M059J (cell line): ENCODE measurements at regions not wholly inside any gene's neighbourhood (a gene's known extent, or its start where the extent isn't known, plus 50 kb on each side); places are given as distances from the start of the nearest gene placed in this dataset.
A peak's percentile ranks its signal among the peaks of the same experiment; 100 is the strongest.

Experiments used
- DNase-seq: peaks from one replicate; pipeline ENCODE4 v3.0.0-alpha.2; 2012; ENCODE audit warnings: low read depth

DNA sequence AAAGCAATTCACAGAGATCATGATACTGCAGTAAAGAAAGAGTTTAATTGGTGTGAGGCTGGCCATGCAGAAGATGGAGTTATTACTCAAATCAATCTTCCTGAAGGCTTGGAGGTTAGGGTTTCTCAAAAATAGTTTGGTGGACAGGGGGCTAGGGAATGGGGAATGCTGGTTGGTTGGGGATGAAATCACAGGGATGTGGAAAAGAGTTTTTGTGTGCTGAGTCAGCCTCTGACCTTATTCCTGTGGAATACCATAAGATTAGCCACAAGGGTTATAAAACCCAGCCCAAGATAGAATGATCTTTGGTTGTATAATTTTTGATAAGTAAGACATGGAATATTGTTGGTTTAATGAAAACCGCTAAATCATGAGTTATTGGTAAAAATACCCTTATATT lies 764.3 kb downstream of the TYW1 start:
- DNase-seq, result peak; percentile 94

DNA sequence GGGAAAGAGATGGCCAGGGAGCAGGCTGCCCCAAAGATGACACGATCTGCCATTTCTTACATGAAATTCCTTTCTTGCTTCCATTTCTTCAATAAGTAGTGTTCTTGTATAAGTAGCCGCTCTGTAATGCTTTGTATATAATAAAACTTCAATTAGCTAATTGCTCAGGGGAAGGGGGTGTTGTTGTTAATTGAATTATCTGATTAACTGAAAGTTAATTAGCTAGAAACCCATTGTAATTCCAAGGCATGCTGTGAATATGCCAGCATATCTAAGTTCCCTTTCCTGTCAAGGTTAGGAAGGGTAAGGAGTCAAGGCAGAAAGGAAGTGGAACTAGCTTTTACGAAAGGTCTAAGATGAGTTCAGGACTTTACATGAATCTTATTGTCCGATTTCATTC lies 765.9 kb downstream of the TYW1 start:
- DNase-seq, result no peak

DNA sequence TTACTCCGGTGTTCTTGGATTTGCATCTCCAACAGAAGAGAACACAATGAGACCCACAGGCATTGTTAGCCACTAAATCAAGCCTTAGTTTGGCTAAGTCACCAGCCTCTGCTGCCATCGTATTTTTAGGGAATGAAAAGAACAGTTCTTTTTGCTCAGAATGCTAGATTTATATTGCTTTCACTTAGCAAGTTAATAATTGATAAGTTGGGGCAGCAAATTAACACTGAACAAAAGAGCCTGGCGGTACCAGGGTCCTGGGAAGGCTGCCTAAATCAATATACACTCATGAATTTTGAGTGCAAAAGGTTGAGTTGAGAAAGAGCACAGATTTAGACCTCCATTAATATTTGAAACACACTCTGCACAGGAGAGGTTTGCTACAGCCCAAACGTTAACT lies 767.7 kb downstream of the TYW1 start:
- no peak for DNase-seq

DNA sequence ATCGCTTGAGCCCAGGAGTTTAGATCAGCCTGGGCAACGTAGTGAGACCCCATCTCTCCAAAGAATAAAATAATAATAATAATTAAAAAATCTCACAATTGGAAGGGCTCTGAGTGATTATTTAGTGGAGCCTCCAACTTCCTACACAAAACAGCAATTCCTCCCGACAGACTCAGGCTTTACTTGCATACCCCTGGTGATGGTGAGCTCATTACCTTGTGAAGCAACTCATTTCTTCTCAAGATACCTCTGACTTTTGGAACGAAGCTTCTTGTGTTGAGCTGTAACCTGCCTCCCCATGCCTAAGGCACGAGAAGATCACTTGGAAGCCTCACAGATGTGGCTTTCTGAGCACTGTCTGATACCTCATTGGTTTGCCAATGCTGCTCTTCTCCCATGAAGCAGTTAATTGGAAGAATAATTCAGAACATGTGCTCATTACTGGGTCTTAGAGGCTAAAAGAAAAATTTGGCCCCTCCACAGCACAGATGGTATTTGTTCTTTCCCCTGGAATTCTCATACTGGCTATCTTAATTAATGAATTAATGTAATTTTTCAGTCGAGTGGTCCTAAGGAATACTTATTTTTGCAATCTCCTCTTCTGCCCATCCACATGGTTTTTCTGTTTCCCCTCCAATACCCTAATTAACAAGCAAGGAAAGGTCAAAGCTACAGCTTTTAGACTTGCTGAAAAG lies 769.0 kb downstream of the TYW1 start:
- no peak for DNase-seq

DNA sequence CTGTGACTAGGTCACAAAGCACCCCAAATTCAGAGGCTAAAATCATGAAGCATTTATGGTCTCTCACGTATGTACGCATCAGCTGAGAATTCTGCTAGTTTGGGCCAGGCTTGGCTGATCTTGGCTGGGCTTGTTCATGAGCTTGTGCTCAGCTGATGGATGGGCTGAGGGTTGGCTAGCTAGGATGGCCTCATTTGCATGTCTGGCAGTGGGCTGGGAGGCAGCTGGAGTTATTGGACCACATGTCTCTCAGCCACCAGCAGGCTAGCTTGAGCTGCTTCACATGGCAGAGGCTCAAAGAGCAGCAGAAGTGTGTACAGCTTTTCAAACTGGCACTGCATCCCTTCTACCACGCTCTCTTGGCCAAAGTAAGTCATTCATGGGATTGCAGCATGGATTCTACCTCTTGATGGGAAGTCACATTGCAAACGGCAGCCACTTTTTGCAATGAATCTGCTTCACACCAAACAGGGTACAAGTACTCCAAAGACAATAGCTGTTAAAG lies 770.3 kb downstream of the TYW1 start:
- no peak for DNase-seq

DNA sequence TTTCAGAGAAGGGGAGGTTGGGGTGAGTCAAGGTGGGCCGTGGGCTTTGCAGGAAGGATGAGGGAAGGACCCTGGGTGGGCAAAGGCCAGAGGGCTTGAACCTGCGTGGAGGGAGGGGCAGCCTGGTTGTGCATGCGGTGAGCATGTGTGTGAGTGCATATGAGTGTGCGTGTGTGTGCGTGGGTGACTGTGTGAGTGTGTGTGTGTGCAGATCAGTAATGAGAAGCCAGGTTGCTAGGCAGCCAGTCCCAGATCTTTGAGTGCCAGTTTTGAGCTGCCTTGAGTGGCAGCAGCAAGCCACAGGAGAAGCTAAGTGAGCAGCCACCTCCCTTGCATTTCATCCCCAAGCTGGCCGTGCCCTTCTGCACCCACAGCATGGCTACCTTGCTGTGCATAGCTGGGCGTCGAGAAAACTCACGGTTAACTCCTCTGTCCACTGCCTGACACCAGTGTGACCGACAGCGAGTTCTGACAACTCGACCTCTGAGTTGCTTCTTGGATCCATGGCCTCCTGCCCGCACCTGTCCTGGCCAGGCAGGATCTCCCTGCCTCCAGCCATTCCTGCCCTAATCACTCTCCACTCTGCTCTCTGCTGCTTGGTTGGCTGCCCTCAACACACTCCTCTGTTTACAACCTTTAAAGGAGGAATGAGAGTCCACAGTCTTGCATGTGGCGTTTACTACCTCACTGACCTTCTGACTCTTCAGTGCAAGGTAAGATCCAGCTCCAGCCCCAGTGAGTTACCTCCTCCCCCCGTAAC lies 775.4 kb downstream of the TYW1 start:
- DNase-seq, result no peak

DNA sequence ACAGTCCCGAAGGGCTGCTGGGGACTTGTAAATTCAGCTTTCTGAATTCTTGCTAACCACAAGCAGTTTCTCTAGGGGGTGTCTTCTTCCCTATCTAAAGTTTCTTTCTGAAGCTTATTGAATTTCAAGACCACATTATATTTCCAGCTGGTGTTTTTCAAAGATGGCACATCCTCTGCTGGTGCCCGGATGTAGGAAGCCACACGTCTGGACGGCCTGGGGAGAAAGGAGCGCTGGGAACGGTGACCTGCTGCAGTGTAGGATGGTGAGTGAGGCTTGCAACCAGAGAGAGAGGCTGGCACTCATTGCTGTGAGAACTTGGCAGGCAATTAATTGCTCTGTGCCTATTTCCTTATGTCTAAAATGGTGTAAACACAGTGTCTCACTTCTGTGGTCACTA lies 776.4 kb downstream of the TYW1 start:
- DNase-seq, result no peak

DNA sequence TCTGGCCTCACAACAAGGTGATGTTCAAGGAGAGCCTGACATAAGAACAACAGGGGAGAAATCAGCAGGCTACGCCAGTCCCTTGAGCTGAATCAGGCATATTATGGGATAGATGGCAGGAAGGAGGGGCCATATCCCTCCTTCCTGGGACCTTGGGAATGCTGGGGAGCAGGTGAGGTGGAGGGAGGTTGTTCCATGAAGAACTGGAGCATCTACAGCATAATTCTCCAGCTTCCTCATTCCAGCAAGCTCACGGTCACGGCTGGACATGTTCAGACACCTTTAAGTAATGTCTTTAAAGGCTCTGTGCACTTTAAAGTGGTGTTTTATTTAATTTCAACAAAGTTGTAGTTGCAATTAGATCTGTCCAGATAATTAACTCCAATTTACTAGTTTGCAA lies 780.5 kb downstream of the TYW1 start:
- DNase-seq, result no peak

DNA sequence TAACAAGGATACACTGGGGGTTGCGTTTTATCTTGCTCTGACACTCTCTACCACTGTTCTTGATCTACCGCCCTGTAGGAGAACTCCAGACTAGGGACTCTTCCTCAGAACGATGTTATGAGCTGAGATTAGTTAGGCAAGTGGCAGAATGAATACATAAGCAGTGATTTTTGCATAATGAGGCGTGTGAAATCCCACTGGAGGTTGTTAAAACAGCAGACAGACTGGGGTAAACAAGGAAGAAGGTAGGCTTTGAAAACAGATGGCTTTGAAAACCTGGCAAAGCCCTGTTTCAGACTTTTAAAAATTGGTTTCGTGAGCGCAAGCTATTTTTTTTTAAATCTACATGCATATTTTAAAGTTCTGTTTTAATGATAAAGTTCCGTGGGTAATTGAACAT lies 785.2 kb downstream of the TYW1 start:
- no peak for DNase-seq

DNA sequence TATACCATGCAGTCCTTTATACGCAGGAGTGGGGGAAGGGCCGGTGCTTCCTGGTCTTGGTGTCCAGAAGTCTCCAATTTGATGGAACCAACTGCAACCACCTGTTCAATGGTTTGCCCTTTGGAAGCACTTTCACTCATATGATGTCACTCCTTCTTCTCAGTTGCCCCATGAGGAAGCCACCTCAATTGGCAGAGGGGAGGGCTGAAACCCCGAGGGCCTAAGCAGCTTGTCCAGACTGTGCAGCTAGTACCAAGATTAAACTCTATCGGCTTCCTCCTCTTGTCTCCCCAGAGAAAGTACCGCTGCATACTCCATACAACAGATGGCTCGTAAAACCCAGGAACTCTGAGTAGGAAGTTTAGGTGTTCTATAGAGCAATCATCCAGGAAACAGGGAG lies 789.4 kb downstream of the TYW1 start:
- DNase-seq, result no peak

DNA sequence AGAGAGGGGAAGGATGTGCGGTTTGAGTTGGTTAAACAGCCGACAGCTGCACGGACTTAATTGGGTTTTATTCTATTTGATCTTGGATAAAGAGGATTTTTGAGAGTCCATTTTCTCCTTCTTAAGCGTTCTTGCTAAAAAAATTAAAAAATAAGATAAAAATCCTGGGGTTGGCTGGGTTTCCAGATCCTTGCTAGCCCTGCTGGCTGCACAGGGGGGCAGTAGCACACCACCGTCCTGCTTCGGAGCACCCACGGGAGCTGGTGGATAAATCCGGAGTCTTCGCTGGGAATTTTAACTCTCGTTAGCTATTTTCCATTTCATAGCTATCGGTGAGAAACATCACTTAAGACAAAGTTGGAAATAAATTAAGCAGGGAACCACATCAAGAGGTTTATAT lies 792.0 kb downstream of the TYW1 start:
- DNase-seq, result peak; percentile 27

DNA sequence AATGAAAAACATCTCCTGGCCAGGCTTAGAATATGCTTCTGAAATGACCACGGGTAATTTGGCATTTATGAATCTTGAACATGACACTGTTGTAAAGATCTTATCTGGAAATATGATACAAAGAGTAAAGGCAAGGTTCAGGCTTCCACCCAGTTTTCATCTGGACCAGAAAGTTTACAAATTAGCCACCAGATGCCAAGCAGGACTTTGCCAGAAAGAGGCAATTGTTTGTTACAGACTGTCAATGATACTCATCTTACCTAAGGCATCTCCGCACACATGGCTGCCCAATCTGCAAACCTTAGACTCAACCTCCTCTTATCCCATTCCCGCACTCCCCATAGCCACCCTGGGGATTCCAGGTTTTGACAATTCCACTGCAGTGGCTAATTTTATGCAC lies 795.3 kb downstream of the TYW1 start:
- no peak for DNase-seq

DNA sequence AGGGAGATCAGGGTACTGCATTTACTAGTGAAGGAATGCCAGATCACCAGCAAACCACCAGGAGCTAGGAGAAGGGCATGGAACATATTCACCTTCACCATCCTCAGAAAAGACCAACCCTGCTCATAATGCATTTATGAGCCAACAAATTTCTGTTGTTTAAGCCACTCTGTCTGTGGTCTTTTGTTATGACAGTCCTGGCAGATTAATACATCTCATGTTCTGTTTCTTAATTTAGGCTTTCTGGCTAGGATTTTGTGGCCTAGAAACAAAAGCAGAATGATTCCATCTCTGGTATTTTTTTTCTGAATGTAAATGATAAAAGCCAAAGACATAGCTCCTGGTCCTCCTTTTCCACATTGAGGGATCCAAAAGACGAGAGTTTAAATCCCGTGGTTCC lies 797.9 kb downstream of the TYW1 start:
- no peak for DNase-seq

DNA sequence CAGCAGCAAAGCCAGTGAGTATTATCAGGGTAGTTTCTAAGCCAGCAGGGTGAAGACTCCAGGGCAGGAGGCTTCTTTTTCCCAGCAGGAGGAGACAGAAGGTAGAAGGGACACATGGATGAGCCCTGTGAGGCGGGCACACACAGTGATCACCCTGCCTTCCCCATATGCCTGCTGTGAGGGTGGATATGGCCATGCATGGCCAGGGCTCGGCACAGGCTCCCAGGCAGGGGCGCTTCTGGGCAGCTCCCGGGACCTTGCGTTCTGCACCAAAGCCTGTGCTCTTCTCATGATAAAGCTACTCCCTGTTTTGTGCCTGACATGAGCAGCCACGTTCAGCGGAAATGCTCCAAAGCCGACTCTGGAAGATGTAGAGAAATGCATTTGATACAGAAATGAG lies 807.2 kb downstream of the TYW1 start:
- no peak for DNase-seq

DNA sequence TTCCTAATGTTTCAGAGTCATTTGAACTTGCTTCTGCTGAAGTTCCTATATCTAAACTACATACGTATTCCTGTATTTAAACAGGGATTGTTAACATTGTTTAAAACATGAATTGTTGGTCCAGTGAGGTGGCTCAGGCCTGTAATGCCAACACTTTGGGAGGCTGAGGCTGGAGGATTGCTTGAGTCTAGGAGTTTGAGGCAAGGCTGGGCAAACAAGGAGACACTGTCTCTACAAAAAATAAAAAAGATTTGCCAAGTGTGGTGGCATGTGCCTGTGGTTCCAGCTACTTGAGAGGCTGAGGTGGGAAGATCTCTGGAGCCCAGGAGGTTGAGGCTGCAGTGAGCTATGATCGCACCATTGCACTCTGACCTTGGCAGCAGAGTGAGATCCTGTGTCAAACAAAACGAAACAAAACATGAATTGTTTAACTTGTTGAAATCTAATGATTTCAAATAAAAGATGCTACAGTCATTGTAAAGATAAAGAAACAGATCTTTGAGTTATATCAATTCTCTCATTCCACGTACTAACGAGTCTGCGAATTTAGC lies 809.4 kb downstream of the TYW1 start:
- DNase-seq, result no peak

DNA sequence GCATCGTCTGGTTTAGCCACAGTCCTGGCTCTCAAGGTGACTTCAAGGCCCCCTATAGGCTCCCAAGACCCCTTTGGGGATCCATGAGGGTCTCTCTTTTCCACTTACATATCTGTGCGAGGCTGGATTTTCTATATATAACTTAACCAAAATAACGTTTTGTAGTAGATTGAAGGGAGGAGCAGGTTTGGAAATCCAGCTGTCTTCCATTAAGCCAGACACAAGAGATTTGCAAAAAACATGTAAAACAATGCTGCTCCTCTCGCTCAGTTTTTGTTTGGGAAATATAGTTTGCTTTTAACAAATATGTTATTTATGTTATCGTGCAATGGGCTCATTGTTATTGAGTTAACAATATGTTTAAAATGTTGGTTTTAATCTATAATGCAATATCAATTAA lies 811.2 kb downstream of the TYW1 start:
- DNase-seq, result no peak

DNA sequence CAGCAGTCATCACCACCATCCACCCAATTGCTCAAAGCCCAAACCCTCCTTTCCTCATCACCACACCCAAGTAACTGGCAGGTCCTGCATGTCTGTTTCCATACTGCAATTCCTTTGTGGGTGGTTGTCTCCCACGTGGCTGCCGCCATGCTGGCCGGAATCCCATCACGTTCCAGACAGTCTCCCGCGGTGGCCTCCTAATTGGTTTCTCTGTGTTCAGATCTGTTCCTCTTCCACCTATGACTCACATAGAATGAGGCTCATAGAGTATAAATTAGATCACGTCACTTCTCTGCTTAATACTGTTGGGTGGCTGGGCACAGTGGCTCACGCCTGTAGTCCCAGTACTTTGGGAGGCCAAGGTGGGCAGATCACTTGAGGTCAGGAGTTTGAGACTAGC lies 813.0 kb downstream of the TYW1 start:
- DNase-seq, result peak; percentile 78

DNA sequence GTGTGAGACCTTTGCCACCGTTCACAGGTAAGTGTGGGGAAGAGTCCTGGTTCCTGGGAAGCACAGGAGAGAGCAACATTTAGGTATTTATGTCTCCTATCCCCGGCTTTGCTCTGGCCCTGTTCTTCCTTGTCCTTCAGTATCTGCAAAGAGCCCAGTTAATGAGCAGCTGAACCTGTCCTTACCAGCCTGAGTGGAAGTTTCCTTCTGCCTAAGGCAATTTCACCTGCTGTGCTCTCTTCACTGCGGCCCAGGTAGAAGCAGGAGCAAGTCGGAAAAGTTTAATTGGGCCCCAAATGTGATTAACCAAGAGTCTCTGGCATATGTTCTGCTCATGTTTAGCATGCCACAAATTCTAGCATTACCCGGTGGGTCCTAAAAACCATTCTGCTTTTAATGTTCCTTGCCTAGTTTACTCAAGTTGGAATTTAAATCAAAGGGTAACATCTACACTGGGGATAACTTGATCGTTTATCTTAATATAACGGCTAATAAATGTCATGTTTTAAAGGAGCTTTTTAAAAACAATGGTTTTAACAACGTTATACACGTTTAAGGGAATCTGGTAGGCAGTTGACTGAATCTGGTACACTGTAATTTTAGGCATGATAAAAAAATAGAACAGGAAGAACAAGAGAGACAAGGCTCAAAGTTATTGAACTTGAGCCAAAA lies 817.1 kb downstream of the TYW1 start:
- no peak for DNase-seq

DNA sequence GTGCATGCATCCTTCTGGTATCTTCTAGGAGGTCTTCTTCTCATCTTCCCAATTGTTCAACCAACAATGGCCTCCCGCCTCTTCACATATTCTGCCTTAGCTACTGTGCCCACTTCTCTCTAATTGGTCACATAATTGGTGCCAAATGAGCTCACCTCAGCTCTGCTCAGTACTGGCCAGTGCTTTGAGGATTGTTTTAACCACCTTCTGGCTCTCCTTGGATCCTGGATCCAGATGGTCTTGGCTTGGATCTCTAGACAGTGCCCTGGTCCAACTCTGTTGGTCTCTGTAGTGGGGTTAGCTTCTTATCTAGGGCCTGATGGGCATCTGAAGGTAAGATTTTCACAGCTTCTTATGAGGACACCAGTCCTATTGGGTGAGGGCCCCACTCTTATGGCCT lies 820.8 kb downstream of the TYW1 start:
- DNase-seq, result no peak

DNA sequence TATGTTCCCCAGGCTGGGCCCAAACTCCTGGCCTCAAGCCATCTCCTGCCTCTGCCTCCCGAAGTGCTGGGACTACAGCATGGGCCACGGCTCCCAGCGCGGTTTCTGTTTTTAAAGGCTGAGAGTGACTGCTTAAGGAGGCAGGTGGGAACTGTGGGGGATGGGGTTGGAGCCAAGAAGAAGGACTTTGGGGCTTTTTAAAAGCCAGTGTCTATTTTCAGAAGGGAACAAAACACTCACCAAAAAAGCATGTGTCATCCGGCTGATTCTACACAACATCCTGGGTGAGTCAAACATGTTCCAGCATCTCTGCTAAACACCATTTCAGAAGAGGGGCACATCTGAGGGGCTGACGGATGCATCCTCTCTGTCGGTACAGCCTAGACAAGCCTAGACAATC lies 824.5 kb downstream of the TYW1 start:
- peak; percentile 83 for DNase-seq

DNA sequence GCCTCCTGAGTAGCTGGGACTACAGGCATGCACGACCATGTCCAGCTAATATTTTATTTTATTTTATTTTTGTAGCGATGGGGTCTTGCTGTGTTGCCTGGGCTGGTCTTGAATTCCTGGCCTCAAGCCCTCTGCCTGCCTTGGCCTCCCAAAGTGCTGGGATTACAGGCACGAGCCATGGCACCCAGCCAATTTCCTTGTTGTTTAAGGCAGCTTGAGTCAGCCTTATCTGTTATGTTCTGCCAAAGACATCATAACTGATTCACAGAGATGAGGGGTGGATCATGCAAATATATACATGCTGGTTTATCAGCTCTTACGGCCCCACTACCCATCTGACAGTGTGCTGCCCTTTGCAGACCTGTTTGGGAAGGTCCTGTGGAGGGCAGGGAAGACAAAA lies 826.7 kb downstream of the TYW1 start:
- peak; percentile 78 for DNase-seq

DNA sequence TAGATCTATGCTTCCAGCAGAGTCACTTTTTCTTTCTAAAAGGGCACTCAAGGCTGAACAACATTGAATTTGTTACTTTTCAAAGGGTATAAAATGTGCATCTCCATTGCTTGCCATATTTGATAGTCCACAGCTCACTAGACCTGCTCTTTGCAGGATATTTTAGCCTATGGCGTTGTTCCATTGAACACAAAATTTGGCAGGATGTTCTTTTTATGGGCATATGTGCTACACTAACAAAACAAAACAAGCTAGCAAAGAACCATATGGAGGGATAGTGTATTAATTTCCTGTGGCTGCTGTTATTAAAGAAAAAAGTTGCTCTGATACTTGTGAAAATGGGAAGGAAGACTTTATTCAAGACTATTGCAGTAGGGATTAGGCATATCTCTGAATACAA lies 828.7 kb downstream of the TYW1 start:
- DNase-seq, result no peak

DNA sequence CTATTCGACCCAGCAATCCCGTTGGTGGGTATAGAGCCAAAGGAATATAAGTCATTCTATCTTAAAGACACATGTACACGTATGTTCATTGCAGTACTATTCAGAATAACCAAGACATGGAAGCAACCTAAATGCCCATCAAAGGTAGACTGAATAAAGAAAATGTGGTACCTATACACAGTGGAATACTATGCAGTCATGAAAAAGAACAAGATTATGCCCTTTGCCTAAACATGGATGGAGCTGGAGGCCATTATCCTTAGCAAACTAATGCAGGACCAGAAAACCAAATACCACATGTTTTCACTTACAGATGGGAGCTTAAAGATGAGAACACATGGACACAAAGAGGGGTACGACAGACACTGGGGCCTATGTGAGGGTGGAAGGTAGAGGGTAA lies 845.3 kb downstream of the TYW1 start:
- DNase-seq, result no peak
